Chondrocyte (in vitro differentiated cells): ENCODE measurements at regions not wholly inside any gene's neighbourhood (a gene's known extent, or its start where the extent isn't known, plus 50 kb on each side); places are given as distances from the start of the nearest gene placed in this dataset.
A peak's percentile ranks its signal among the peaks of the same experiment; 100 is the strongest.
"Not testable (repeated sequence)": the region's sequence is repeated elsewhere in the genome, so short reads cannot be mapped to it uniquely, and the experiment has no call there.

Experiments
- DNase-seq: peaks from one replicate; pipeline ENCODE4 v3.0.0; 2021; ENCODE audit warnings: mixed read lengths, low spot score
- H3K27ac Mint-ChIP-seq: one replicate; pipeline ENCODE4 v1.8.0; 2021; ENCODE audit warnings: mild to moderate bottlenecking, moderate library complexity, mixed read lengths; ENCODE audit not compliant: unreplicated experiment
- H3K27me3 Mint-ChIP-seq: 2 replicates; pipeline ENCODE4 v1.8.0; 2021; ENCODE audit warnings: low read depth, mixed read lengths
- H3K36me3 Mint-ChIP-seq: 2 replicates; pipeline ENCODE4 v1.8.0; 2021; ENCODE audit warnings: low read depth, mixed read lengths
- H3K4me1 Mint-ChIP-seq: 2 replicates; pipeline ENCODE4 v1.8.0; 2021; ENCODE audit warnings: low read depth, mild to moderate bottlenecking, mixed read lengths
- H3K4me3 Mint-ChIP-seq: one replicate; pipeline ENCODE4 v1.8.0; 2021; ENCODE audit warnings: mild to moderate bottlenecking, moderate library complexity, mixed read lengths; ENCODE audit not compliant: unreplicated experiment
- H3K9me3 Mint-ChIP-seq: 2 replicates; pipeline ENCODE4 v1.8.0; 2021; ENCODE audit warnings: low read depth, mixed read lengths
- CTCF ChIP-seq: fragments of 200-600 bp; sonication (generic); IDR thresholded peaks from 2 replicates; pipeline ENCODE4 v1.5.0; 2021; ENCODE audit warnings: antibody characterized with exemption, mild to moderate bottlenecking, moderate library complexity

DNA sequence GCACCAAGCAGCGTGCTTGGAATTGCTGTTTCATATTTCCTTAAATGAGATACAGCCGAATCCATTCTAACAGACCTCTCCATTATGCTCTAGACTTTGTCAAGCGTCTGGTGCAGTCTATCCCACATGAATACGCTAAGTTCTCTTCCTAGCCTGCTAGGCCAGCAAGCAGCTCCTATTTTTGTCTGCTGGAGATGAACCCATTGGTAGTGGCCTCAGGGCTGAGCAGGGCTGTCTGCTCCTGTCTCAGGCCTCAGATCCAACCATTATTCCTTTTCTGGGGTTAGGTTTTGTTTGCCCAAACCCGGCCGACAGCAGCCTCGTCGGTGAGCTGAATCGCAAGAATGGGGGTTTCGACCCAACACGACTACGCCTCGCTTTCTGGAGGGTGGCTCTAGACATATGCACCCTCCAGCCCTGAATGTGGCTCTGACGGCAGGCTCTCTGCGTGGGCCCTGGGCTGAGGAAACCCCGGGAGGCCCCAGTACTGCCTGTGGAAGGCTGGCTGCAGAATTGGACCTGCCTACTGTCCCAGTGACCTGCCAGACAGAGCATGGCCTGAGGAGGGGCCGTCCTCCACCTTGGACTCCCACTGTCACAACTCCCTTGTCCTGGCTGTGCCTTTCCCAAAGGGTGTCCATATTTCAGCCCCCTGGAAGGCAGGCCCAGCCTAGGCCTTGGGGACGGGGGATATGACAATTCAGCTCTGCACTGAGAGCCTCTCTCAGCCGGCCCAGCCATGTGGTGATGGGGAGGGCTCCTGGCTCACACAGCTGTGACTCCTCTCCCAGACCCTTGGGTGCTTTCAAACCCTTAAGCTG is 267.9 kb upstream of the TCERG1L start:
- Mint-ChIP-seq H3K9me3 (peaks cover 13% of the 10 kb centered on the region), H3K27ac (no peak overlapping the region), H3K4me1 (no peaks in the 10 kb centered on the region), H3K27me3 (no peaks in the 10 kb centered on the region), H3K4me3 (no peak overlapping the region), H3K36me3 (no peaks in the 10 kb centered on the region)
- DNase-seq: peak; percentile 68
- no peak for TF ChIP-seq CTCF

DNA sequence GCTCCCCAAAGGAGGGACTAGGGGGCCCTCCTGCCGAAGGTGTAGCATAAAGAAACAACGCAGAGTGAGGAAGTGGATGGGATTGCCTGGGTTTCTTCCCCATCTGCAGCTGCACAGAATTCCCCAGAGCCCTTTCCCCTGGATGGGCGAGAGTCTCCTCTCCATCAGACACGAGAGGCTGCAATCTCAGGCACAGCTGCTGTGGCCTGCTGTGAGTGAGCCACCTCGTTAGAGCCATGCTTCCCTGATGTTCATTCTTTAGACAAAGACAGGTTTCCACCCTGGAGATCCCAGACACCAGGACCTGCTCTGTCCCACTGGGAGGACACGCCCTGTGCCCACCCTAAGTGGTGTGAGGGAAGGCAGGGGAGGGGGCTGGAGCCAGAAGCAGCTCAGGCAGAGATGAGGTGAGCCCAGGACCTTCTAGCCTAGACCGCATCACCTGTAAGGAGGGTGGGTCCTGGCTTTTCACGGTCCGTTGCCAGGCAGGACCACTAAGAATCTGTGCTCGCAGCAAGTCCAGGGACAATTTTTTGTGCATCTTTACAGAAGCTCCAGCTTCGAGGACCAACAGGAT is 268.6 kb upstream of the TCERG1L start:
- TF ChIP-seq CTCF: no peak
- Mint-ChIP-seq H3K4me3 (no peak overlapping the region), H3K36me3 (no peaks in the 10 kb centered on the region), H3K4me1 (no peaks in the 10 kb centered on the region), H3K9me3 (peaks cover 13% of the 10 kb centered on the region), H3K27ac (no peak overlapping the region), H3K27me3 (no peaks in the 10 kb centered on the region)
- DNase-seq: peak; percentile 59

DNA sequence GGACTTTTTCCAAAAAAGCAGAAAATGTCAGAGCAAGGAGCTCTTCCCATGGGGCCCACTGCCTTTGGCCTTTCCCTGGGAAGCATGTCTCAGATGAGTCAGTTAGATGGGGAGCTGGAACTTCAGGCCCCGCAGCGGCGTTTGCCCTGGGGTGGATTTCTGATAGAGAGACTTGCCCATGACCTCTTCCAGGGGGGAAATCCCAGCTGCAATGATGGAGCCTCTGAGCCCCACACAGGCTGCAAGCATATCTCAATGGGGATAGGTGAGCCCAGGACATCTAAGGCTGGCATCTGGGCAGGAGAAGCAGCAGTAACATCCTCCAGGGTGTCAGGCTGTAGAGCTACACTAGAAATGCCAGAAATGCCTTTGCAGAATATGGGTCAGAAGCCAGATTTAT is 269.2 kb upstream of the TCERG1L start:
- H3K4me3 Mint-ChIP-seq: no peak overlapping the region
- TF ChIP-seq CTCF: no peak
- no peaks in the 10 kb centered on the region for H3K27me3 Mint-ChIP-seq
- peak; percentile 46 for DNase-seq
- H3K36me3 Mint-ChIP-seq: no peaks in the 10 kb centered on the region
- H3K4me1 Mint-ChIP-seq: no peaks in the 10 kb centered on the region
- H3K27ac Mint-ChIP-seq: no peak overlapping the region
- peaks cover 13% of the 10 kb centered on the region for H3K9me3 Mint-ChIP-seq

- H3K4me3 Mint-ChIP-seq, DNase-seq, H3K4me1 Mint-ChIP-seq, H3K36me3 Mint-ChIP-seq, H3K27me3 Mint-ChIP-seq, H3K27ac Mint-ChIP-seq: not testable (repeated sequence)
- H3K9me3 Mint-ChIP-seq: peaks cover 21% of the 10 kb centered on the region
Measured at GRCh38 chr10:131581547-131581946, 270.0 kb upstream of the TCERG1L start.

- Mint-ChIP-seq H3K4me1 (no peaks in the 10 kb centered on the region), H3K36me3 (no peaks in the 10 kb centered on the region), H3K27ac (no peak overlapping the region), H3K9me3 (peaks cover 21% of the 10 kb centered on the region), H3K4me3 (no peak overlapping the region), H3K27me3 (no peaks in the 10 kb centered on the region)
- no peak for TF ChIP-seq CTCF
- no peak for DNase-seq
Measured at GRCh38 chr10:131584287-131584686, 272.8 kb upstream of the TCERG1L start.

GRCh38 chr10:131585761-131586160 is 274.2 kb upstream of the TCERG1L start:
- Mint-ChIP-seq H3K4me1 (no peaks in the 10 kb centered on the region), H3K9me3 (peaks cover 21% of the 10 kb centered on the region), H3K27ac (no peak overlapping the region), H3K4me3 (no peak overlapping the region), H3K27me3 (no peaks in the 10 kb centered on the region), H3K36me3 (no peaks in the 10 kb centered on the region)
- no peak for TF ChIP-seq CTCF
- no peak for DNase-seq
